ENCODE measurements at regions not wholly inside any gene's neighbourhood (a gene's known extent, or its start where the extent isn't known, plus 50 kb on each side); places are given as distances from the start of the nearest gene placed in this dataset.

GRCh38 chr11:15412054-15412453 lies 297.3 kb downstream of the INSC start:
- no peaks in the 10 kb centered on the region for H3K9me3 ChIP-seq (ENCODE audit: control insufficient read depth in 2 of 2, insufficient read depth in 1 of 2, low read length in 1 of 2)
- no peak for DNase-seq (ENCODE audit: low read depth in 6 of 9, low spot score in 9 of 9)
- no peak overlapping the region for H3K4me3 ChIP-seq (ENCODE audit: low read length in 2 of 2)
- no peaks in the 10 kb centered on the region for H3K36me3 ChIP-seq (ENCODE audit: control insufficient read depth in 2 of 2, insufficient read depth in 2 of 2, low read length in 1 of 2)
- no peak overlapping the region for H3K27ac ChIP-seq (ENCODE audit: low read depth in 1 of 2, low read length in 1 of 2)
- no peaks in the 10 kb centered on the region for H3K27me3 ChIP-seq (ENCODE audit: control insufficient read depth in 2 of 2, insufficient read depth in 1 of 2, low read length in 1 of 2)
- H3K4me1 ChIP-seq (ENCODE audit: control insufficient read depth in 2 of 2, insufficient read depth in 2 of 2, low read length in 2 of 2): no peaks in the 10 kb centered on the region
- 91% methylated on average over 2 of the region's 2 CpGs for WGBS

DNA sequence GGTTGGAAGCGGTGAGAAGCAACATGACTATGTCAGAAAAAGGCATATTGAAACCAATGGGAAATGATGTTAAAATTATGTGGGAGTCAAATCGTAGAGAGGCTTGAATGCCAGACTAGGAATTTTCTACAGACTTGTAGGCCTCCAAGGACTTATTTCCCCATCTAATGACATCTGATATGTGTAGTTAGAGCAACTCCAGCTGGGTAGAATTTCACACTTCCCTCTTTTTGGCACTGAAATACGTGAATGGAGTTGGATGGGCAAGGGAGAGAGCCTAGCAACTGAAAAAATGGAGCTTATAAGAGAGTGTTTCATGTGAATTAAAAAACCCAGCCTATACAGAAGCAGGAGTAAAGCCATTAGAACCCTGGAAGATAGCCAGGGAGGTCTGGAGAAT lies 304.2 kb downstream of the INSC start:
- no peaks in the 10 kb centered on the region for H3K27me3 ChIP-seq (ENCODE audit: control insufficient read depth in 2 of 2, insufficient read depth in 1 of 2, low read length in 1 of 2)
- 53% methylated on average over 3 of the region's 3 CpGs for WGBS
- H3K27ac ChIP-seq (ENCODE audit: low read depth in 1 of 2, low read length in 1 of 2): no peak overlapping the region
- H3K4me3 ChIP-seq (ENCODE audit: low read length in 2 of 2): no peak overlapping the region
- no peak for DNase-seq (ENCODE audit: low read depth in 6 of 9, low spot score in 9 of 9)
- H3K4me1 ChIP-seq (ENCODE audit: control insufficient read depth in 2 of 2, insufficient read depth in 2 of 2, low read length in 2 of 2): no peaks in the 10 kb centered on the region
- no peaks in the 10 kb centered on the region for H3K9me3 ChIP-seq (ENCODE audit: control insufficient read depth in 2 of 2, insufficient read depth in 1 of 2, low read length in 1 of 2)
- H3K36me3 ChIP-seq (ENCODE audit: control insufficient read depth in 2 of 2, insufficient read depth in 2 of 2, low read length in 1 of 2): no peaks in the 10 kb centered on the region

- Histone ChIP-seq H3K36me3 (ENCODE audit: control insufficient read depth in 2 of 2, insufficient read depth in 2 of 2, low read length in 1 of 2) (no peaks in the 10 kb centered on the region), H3K27ac (ENCODE audit: low read depth in 1 of 2, low read length in 1 of 2) (no peak overlapping the region), H3K9me3 (ENCODE audit: control insufficient read depth in 2 of 2, insufficient read depth in 1 of 2, low read length in 1 of 2) (no peaks in the 10 kb centered on the region), H3K4me1 (ENCODE audit: control insufficient read depth in 2 of 2, insufficient read depth in 2 of 2, low read length in 2 of 2) (no peaks in the 10 kb centered on the region), H3K4me3 (ENCODE audit: low read length in 2 of 2) (no peak overlapping the region), H3K27me3 (ENCODE audit: control insufficient read depth in 2 of 2, insufficient read depth in 1 of 2, low read length in 1 of 2) (no peaks in the 10 kb centered on the region)
- WGBS: 92% methylated on average over 1 of the region's 1 CpG
- DNase-seq (ENCODE audit: low read depth in 6 of 9, low spot score in 9 of 9): no peak
These were observed 305.0 kb downstream of the INSC start for GRCh38 chr11:15419696-15420095.

GRCh38 chr11:15430381-15430780 lies 315.7 kb downstream of the INSC start:
- Histone ChIP-seq H3K27ac (ENCODE audit: low read depth in 1 of 2, low read length in 1 of 2) (no peak overlapping the region), H3K36me3 (ENCODE audit: control insufficient read depth in 2 of 2, insufficient read depth in 2 of 2, low read length in 1 of 2) (no peaks in the 10 kb centered on the region)
- WGBS: 96% methylated on average over 3 of the region's 3 CpGs

DNA sequence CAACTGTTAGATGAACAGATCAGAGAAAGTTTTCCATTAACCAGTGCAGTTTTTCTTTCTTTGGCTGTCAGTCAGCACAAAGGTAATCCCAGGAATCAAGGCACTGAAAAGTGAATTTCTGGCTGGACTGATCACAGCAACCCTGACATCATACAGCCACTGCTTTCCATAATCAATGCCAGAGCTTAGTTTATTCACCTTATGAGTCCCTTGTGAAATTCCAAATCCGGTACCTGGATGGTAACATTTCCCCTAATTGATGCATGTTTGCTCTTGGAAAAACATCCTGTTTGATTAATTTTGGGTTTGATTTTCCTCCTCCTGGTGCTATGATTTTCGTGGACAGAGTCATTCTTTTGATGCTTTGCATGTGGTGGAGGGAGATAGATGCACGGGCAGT lies 319.8 kb downstream of the INSC start:
- Histone ChIP-seq H3K4me3 (ENCODE audit: low read length in 2 of 2) (no peak overlapping the region), H3K27me3 (ENCODE audit: control insufficient read depth in 2 of 2, insufficient read depth in 1 of 2, low read length in 1 of 2) (no peaks in the 10 kb centered on the region), H3K9me3 (ENCODE audit: control insufficient read depth in 2 of 2, insufficient read depth in 1 of 2, low read length in 1 of 2) (no peaks in the 10 kb centered on the region), H3K27ac (ENCODE audit: low read depth in 1 of 2, low read length in 1 of 2) (no peak overlapping the region), H3K4me1 (ENCODE audit: control insufficient read depth in 2 of 2, insufficient read depth in 2 of 2, low read length in 2 of 2) (no peaks in the 10 kb centered on the region), H3K36me3 (ENCODE audit: control insufficient read depth in 2 of 2, insufficient read depth in 2 of 2, low read length in 1 of 2) (no peaks in the 10 kb centered on the region)
- no peak for DNase-seq (ENCODE audit: low read depth in 6 of 9, low spot score in 9 of 9)
- 46% methylated on average over 3 of the region's 3 CpGs for WGBS

More at GRCh38 chr11:15430381-15430780, 315.7 kb downstream of the INSC start:
- no peaks in the 10 kb centered on the region for H3K4me1 ChIP-seq (ENCODE audit: control insufficient read depth in 2 of 2, insufficient read depth in 2 of 2, low read length in 2 of 2)
- no peaks in the 10 kb centered on the region for H3K9me3 ChIP-seq (ENCODE audit: control insufficient read depth in 2 of 2, insufficient read depth in 1 of 2, low read length in 1 of 2)
- DNase-seq (ENCODE audit: low read depth in 6 of 9, low spot score in 9 of 9): no peak
- H3K4me3 ChIP-seq (ENCODE audit: low read length in 2 of 2): no peak overlapping the region
- H3K27me3 ChIP-seq (ENCODE audit: control insufficient read depth in 2 of 2, insufficient read depth in 1 of 2, low read length in 1 of 2): no peaks in the 10 kb centered on the region

- DNase-seq (ENCODE audit: low read depth in 6 of 9, low spot score in 9 of 9): no peak
- Histone ChIP-seq H3K9me3 (ENCODE audit: control insufficient read depth in 2 of 2, insufficient read depth in 1 of 2, low read length in 1 of 2) (no peaks in the 10 kb centered on the region), H3K4me1 (ENCODE audit: control insufficient read depth in 2 of 2, insufficient read depth in 2 of 2, low read length in 2 of 2) (no peaks in the 10 kb centered on the region), H3K36me3 (ENCODE audit: control insufficient read depth in 2 of 2, insufficient read depth in 2 of 2, low read length in 1 of 2) (no peaks in the 10 kb centered on the region), H3K27ac (ENCODE audit: low read depth in 1 of 2, low read length in 1 of 2) (no peak overlapping the region), H3K4me3 (ENCODE audit: low read length in 2 of 2) (no peak overlapping the region), H3K27me3 (ENCODE audit: control insufficient read depth in 2 of 2, insufficient read depth in 1 of 2, low read length in 1 of 2) (no peaks in the 10 kb centered on the region)
- 93% methylated on average over 4 of the region's 4 CpGs for WGBS
These were observed 331.6 kb downstream of the INSC start for GRCh38 chr11:15446315-15446714.

DNA sequence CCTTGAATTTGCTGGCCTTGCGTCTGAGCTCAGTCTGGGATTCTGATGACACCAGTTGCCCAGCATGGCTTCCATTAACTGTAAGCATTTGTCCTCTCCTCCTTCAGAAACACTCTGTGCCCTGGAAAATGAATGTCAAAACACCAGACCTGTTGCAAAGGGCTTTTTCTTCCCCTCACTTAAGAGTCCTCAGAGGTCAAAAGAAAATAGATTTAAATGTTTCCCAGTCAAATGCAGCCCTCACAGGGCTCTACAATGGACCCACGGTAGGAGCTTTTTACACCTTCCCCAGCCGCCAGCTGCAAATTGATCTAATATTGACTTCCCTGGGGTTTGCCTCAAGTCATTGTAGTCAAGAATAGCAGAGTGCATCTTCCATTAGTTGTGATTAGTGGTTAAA lies 332.2 kb downstream of the INSC start:
- H3K27ac ChIP-seq (ENCODE audit: low read depth in 1 of 2, low read length in 1 of 2): no peak overlapping the region
- H3K9me3 ChIP-seq (ENCODE audit: control insufficient read depth in 2 of 2, insufficient read depth in 1 of 2, low read length in 1 of 2): no peaks in the 10 kb centered on the region
- no peaks in the 10 kb centered on the region for H3K4me1 ChIP-seq (ENCODE audit: control insufficient read depth in 2 of 2, insufficient read depth in 2 of 2, low read length in 2 of 2)
- H3K27me3 ChIP-seq (ENCODE audit: control insufficient read depth in 2 of 2, insufficient read depth in 1 of 2, low read length in 1 of 2): no peaks in the 10 kb centered on the region
- 86% methylated on average over 3 of the region's 3 CpGs for WGBS
- no peak overlapping the region for H3K4me3 ChIP-seq (ENCODE audit: low read length in 2 of 2)
- DNase-seq (ENCODE audit: low read depth in 6 of 9, low spot score in 9 of 9): no peak
- H3K36me3 ChIP-seq (ENCODE audit: control insufficient read depth in 2 of 2, insufficient read depth in 2 of 2, low read length in 1 of 2): no peaks in the 10 kb centered on the region

- no peaks in the 10 kb centered on the region for H3K9me3 ChIP-seq (ENCODE audit: control insufficient read depth in 2 of 2, insufficient read depth in 1 of 2, low read length in 1 of 2)
- WGBS: 92% methylated on average over 2 of the region's 2 CpGs
- no peaks in the 10 kb centered on the region for H3K4me1 ChIP-seq (ENCODE audit: control insufficient read depth in 2 of 2, insufficient read depth in 2 of 2, low read length in 2 of 2)
- H3K27ac ChIP-seq (ENCODE audit: low read depth in 1 of 2, low read length in 1 of 2): no peak overlapping the region
- H3K36me3 ChIP-seq (ENCODE audit: control insufficient read depth in 2 of 2, insufficient read depth in 2 of 2, low read length in 1 of 2): no peaks in the 10 kb centered on the region
- no peaks in the 10 kb centered on the region for H3K27me3 ChIP-seq (ENCODE audit: control insufficient read depth in 2 of 2, insufficient read depth in 1 of 2, low read length in 1 of 2)
- no peak for DNase-seq (ENCODE audit: low read depth in 6 of 9, low spot score in 9 of 9)
- H3K4me3 ChIP-seq (ENCODE audit: low read length in 2 of 2): no peak overlapping the region
These were observed 337.0 kb downstream of the INSC start for GRCh38 chr11:15451713-15452112.

DNA sequence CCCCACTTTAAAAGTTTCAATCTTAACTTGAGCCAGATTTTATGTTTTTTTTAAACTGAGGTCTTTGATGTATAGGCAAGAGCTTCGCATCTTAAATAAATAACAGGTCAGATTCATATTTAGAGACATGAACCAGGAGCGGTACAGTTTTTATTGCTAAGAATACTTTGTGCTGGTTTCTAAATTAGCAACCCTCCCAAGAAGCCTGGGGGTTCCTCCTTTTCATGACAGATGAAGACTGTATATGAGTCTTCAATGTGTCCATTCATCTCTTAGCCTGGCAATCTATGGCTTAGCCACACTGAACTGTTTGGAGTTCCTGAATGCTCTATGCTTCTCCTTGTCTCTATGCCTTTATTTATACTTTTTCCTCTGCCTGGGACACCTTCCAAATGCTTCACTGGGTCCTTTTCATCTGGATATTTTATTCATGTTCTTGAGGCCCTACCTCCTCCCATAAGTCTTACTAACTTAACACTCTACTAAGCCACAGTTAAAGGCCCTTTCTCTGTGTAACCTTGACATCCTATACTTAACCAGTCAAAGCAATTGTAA lies 338.6 kb downstream of the INSC start:
- H3K9me3 ChIP-seq (ENCODE audit: control insufficient read depth in 2 of 2, insufficient read depth in 1 of 2, low read length in 1 of 2): no peaks in the 10 kb centered on the region
- H3K36me3 ChIP-seq (ENCODE audit: control insufficient read depth in 2 of 2, insufficient read depth in 2 of 2, low read length in 1 of 2): no peaks in the 10 kb centered on the region
- DNase-seq (ENCODE audit: low read depth in 6 of 9, low spot score in 9 of 9): no peak
- H3K4me3 ChIP-seq (ENCODE audit: low read length in 2 of 2): no peak overlapping the region
- no peak overlapping the region for H3K27ac ChIP-seq (ENCODE audit: low read depth in 1 of 2, low read length in 1 of 2)
- H3K27me3 ChIP-seq (ENCODE audit: control insufficient read depth in 2 of 2, insufficient read depth in 1 of 2, low read length in 1 of 2): no peaks in the 10 kb centered on the region
- 95% methylated on average over 2 of the region's 2 CpGs for WGBS
- no peaks in the 10 kb centered on the region for H3K4me1 ChIP-seq (ENCODE audit: control insufficient read depth in 2 of 2, insufficient read depth in 2 of 2, low read length in 2 of 2)

DNA sequence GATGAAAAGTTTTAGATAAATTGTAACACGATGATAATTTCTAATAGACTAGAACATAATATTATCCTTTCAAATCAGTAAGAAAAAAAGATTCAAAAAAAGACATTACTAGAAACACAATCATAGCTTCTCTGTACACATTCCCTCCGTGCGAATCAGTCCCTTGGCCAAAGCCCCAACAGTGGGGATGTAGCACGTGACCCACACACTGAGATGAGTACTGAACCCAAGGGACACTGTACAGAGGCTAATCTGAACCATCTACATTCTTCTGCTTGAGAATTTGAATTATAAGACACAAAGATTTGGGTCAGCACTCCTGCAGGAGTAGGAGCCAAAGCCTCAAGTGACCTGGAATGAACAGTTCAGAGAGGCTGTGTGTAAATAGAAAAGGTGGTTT lies 353.7 kb downstream of the INSC start:
- DNase-seq (ENCODE audit: low read depth in 6 of 9, low spot score in 9 of 9): no peak
- no peaks in the 10 kb centered on the region for H3K4me1 ChIP-seq (ENCODE audit: control insufficient read depth in 2 of 2, insufficient read depth in 2 of 2, low read length in 2 of 2)
- no peaks in the 10 kb centered on the region for H3K9me3 ChIP-seq (ENCODE audit: control insufficient read depth in 2 of 2, insufficient read depth in 1 of 2, low read length in 1 of 2)
- H3K27me3 ChIP-seq (ENCODE audit: control insufficient read depth in 2 of 2, insufficient read depth in 1 of 2, low read length in 1 of 2): no peaks in the 10 kb centered on the region
- 91% methylated on average over 4 of the region's 4 CpGs for WGBS
- H3K36me3 ChIP-seq (ENCODE audit: control insufficient read depth in 2 of 2, insufficient read depth in 2 of 2, low read length in 1 of 2): no peaks in the 10 kb centered on the region
- H3K4me3 ChIP-seq (ENCODE audit: low read length in 2 of 2): no peak overlapping the region
- no peak overlapping the region for H3K27ac ChIP-seq (ENCODE audit: low read depth in 1 of 2, low read length in 1 of 2)
